ENCODE measurements at regions not wholly inside any gene's neighbourhood (a gene's known extent, or its start where the extent isn't known, plus 50 kb on each side); places are given as distances from the start of the nearest gene placed in this dataset.

- DNase-seq (no peak), ATAC-seq (no peak)
- Histone ChIP-seq H3F3A (ENCODE audit: low read length, unreplicated experiment) (peaks cover 1% of the 10 kb centered on the region), H3K36me3 (ENCODE audit: low read depth, low read length) (peaks cover 7% of the 10 kb centered on the region; the same call in 1 of the 2 replicates), H3K4me1 (ENCODE audit: insufficient read depth, low read length) (peaks cover 34% of the 10 kb centered on the region), H2AFZ (ENCODE audit: low read length) (no peak overlapping the region), H3K4me2 (ENCODE audit: low read length) (no peak overlapping the region), H3K27ac (ENCODE audit: low read length) (no peak overlapping the region), H3K4me3 (ENCODE audit: low read length) (no peak overlapping the region), H4K20me1 (ENCODE audit: low read length) (no peaks in the 10 kb centered on the region), H3K79me2 (ENCODE audit: low read length) (no peaks in the 10 kb centered on the region), H3K9ac (ENCODE audit: low read length) (no peak overlapping the region), H3K27me3 (ENCODE audit: low read length) (no peaks in the 10 kb centered on the region), H3K9me3 (ENCODE audit: low read length) (peaks cover 6% of the 10 kb centered on the region; the same call in 1 of the 2 replicates), H3K9me2 (replicated peaks; ENCODE audit: low read length) (no peaks in the 10 kb centered on the region)
- TF ChIP-seq CTCF (conservative IDR thresholded peaks at IDR 0.05; ENCODE audit: low read depth, low read length) (no peak), EZH2phosphoT487 (IDR thresholded peaks at IDR 0.05; ENCODE audit: borderline replicate concordance, low read length) (no peak), EZH2 (IDR thresholded peaks at IDR 0.05; ENCODE audit: low read length, unreplicated experiment) (no peak)
- CTCF ChIA-PET, result no interaction called here
- POLR2A ChIA-PET (ENCODE audit: unreplicated experiment), result no interaction called here
- BruUV-seq (replicated peaks), result no TSS peak
- intact Hi-C loops (cut with micrococcal nuclease), result loop anchor here (10.0 kb wide), 1 partner anchor 745 kb away; the partner anchor contains the start of gene RND3
These were observed 151.8 kb upstream of the MMADHC start for GRCh38 chr2:149739171-149739882.

- no peak for ATAC-seq
- intact Hi-C loops (cut with micrococcal nuclease), result loop anchor here (10.0 kb wide), 1 partner anchor 746 kb away; the partner anchor contains the start of gene RND3
- peaks cover 7% of the 10 kb centered on the region; the same call in 1 of the 2 replicates for H3K36me3 ChIP-seq (ENCODE audit: low read depth, low read length)
- no peaks in the 10 kb centered on the region for H3K27me3 ChIP-seq (ENCODE audit: low read length)
- peaks cover 3% of the 10 kb centered on the region for H3F3A ChIP-seq (ENCODE audit: low read length, unreplicated experiment)
- H3K9ac ChIP-seq (ENCODE audit: low read length), result no peak overlapping the region
- no peak overlapping the region for H3K4me2 ChIP-seq (ENCODE audit: low read length)
- H4K20me1 ChIP-seq (ENCODE audit: low read length), result no peaks in the 10 kb centered on the region
- H3K9me3 ChIP-seq (ENCODE audit: low read length), result peaks cover 6% of the 10 kb centered on the region; the same call in 1 of the 2 replicates
- peaks cover 34% of the 10 kb centered on the region for H3K4me1 ChIP-seq (ENCODE audit: insufficient read depth, low read length)
- H3K9me2 ChIP-seq (replicated peaks; ENCODE audit: low read length), result no peaks in the 10 kb centered on the region
- no peaks in the 10 kb centered on the region for H3K79me2 ChIP-seq (ENCODE audit: low read length)
- no TSS peak for BruUV-seq (replicated peaks)
- CTCF ChIA-PET, result no interaction called here
- H2AFZ ChIP-seq (ENCODE audit: low read length), result no peak overlapping the region
- no peak for DNase-seq
- H3K27ac ChIP-seq (ENCODE audit: low read length), result no peak overlapping the region
- TF ChIP-seq CTCF (conservative IDR thresholded peaks at IDR 0.05; ENCODE audit: low read depth, low read length) (no peak), EZH2 (IDR thresholded peaks at IDR 0.05; ENCODE audit: low read length, unreplicated experiment) (no peak), EZH2phosphoT487 (IDR thresholded peaks at IDR 0.05; ENCODE audit: borderline replicate concordance, low read length) (no peak)
- no peak overlapping the region for H3K4me3 ChIP-seq (ENCODE audit: low read length)
- POLR2A ChIA-PET (ENCODE audit: unreplicated experiment), result no interaction called here
These were observed 151.2 kb upstream of the MMADHC start for GRCh38 chr2:149738767-149739166.

GRCh38 chr2:149737896-149738295, 150.3 kb upstream of the MMADHC start:
- no peak overlapping the region for H3K4me2 ChIP-seq (ENCODE audit: low read length)
- TF ChIP-seq EZH2 (IDR thresholded peaks at IDR 0.05; ENCODE audit: low read length, unreplicated experiment), result no peak
- no peak for TF ChIP-seq CTCF (conservative IDR thresholded peaks at IDR 0.05; ENCODE audit: low read depth, low read length)
- TF ChIP-seq EZH2phosphoT487 (IDR thresholded peaks at IDR 0.05; ENCODE audit: borderline replicate concordance, low read length), result no peak
- H3F3A ChIP-seq (ENCODE audit: low read length, unreplicated experiment), result peaks cover 6% of the 10 kb centered on the region
- no peak overlapping the region for H3K9ac ChIP-seq (ENCODE audit: low read length)
- H3K9me2 ChIP-seq (replicated peaks; ENCODE audit: low read length), result no peaks in the 10 kb centered on the region
- no peak overlapping the region for H2AFZ ChIP-seq (ENCODE audit: low read length)
- H3K79me2 ChIP-seq (ENCODE audit: low read length), result no peaks in the 10 kb centered on the region
- intact Hi-C loops (cut with micrococcal nuclease), result loop anchor here (10.0 kb wide), 1 partner anchor 747 kb away; the partner anchor contains the start of gene RND3
- DNase-seq (no peak), ATAC-seq (no peak)
- POLR2A ChIA-PET (ENCODE audit: unreplicated experiment), result no interaction called here
- CTCF ChIA-PET, result no interaction called here
- no peaks in the 10 kb centered on the region for H3K27me3 ChIP-seq (ENCODE audit: low read length)
- BruUV-seq (replicated peaks), result no TSS peak
- H3K4me3 ChIP-seq (ENCODE audit: low read length), result no peak overlapping the region
- no peak overlapping the region for H3K27ac ChIP-seq (ENCODE audit: low read length)
- no peaks in the 10 kb centered on the region for H4K20me1 ChIP-seq (ENCODE audit: low read length)
- peaks cover 6% of the 10 kb centered on the region; the same call in 1 of the 2 replicates for H3K9me3 ChIP-seq (ENCODE audit: low read length)
- H3K36me3 ChIP-seq (ENCODE audit: low read depth, low read length), result peaks cover 7% of the 10 kb centered on the region; the same call in 1 of the 2 replicates
- H3K4me1 ChIP-seq (ENCODE audit: insufficient read depth, low read length), result peaks cover 36% of the 10 kb centered on the region

Measured in PC-3 (cell line).